HG03095 (cell line): ENCODE measurements at regions not wholly inside any gene's neighbourhood (a gene's known extent, or its start where the extent isn't known, plus 50 kb on each side); places are given as distances from the start of the nearest gene placed in this dataset.
A peak's percentile ranks its signal among the peaks of the same experiment; 100 is the strongest.
"Not testable (repeated sequence)": the region's sequence is repeated elsewhere in the genome, so short reads cannot be mapped to it uniquely, and the experiment has no call there.

Source experiments
- ATAC-seq: cut with Tn5 transposase; IDR thresholded peaks from one replicate; pipeline ENCODE4 v1.9.1; 2021; ENCODE audit warnings: moderate library complexity; ENCODE audit not compliant: unreplicated experiment

- ATAC-seq, result peak; percentile 66
Observed at GRCh38 chr13:78160793-78161192, 242.2 kb upstream of the EDNRB start.

DNA sequence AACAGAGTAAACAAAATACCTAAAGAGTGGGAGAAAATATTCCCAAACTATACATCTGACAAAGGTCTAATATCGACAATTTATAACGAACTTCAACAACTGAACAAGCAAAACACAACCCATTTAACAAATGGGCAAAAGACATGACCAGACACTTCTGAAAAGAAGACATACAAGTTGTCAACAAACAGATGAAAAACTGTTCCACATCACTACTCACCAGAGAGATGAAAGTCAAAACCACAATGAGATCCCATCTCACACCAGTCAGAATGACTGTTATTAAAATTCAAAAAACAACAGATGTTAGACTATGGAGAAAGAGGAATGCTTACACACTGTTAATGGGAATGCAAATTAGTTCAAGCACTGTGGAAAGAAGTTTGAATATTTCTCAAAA, 233.8 kb upstream of the EDNRB start:
- no peak for ATAC-seq

DNA sequence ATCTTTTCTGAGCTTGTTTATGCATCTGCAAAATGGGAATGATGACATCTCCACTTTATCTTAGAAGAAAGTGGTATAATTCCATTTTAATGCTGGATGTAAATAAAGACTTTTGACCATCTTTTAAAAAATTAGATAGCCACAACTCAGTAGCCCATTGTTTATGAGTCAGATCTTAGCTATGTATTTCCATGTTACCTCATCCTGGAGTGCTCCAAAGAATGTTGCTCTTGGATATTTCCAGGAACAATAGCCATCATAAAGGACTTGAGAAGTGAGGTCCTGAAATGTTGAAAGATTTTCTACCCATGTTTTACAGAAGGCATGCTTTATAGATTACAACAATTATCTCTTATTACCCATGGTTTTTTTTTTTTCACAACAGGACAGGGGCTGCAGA, 229.3 kb upstream of the EDNRB start:
- no peak for ATAC-seq

DNA sequence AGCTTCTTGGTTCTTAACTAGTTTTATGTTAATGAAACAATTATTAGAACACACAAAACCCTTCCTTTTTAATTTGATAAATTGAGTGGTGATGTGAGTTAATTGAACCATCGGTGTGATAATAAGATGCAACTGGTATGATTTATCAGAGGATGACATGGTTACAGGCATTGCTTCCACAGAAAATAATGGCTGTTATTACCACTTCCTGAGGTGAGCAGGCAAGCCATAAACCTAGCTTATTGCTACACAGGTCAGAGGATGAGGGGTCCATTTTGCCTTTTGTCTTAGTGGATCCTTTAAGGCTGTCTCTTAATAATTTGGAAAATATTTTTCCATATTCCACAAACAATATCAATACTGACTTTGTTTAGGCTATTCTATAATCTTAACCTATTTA, 226.6 kb upstream of the EDNRB start:
- ATAC-seq, result no peak

GRCh38 chr13:78139765-78140164, 221.1 kb upstream of the EDNRB start:
- no peak for ATAC-seq

DNA sequence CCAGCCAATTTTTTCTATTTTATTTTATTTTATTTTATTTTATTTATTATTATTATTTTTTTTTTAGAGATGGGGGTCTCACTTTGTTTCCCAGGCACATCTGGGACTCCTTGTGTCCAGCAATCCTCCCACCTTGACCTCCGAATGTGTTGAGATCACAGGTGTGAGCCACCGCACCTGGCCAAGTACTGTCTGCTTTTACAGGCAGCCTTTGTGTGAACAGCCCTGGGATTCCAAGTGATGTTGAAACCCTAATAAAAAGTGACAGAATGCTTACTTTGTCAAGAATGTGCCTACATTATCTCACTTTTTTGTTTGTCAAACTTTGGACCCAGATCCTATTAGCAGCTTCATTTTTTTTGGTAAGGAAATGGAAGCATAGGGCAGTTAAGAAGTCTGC, 220.1 kb upstream of the EDNRB start:
- ATAC-seq, result no peak

GRCh38 chr13:78137404-78138142, 218.9 kb upstream of the EDNRB start:
- peak; percentile 87 for ATAC-seq

DNA sequence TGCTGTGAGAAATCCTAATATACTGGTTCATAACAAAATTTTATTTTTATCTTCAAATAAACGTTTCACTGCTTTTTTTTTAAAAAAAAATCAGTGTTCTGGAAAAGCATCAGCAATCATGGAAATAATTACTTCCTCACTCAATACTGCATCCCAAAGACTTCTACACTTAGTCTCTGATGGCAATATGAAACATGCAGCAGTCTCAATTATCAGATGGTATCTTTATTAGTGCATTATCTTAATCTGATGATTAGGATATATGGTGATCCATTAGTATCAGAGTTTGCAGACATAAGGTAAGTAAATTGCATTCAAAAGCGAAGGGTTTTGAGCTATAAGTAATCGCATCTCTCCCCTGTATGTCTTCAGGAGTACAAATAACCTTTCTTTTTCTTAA, 218.3 kb upstream of the EDNRB start:
- no peak for ATAC-seq

- no peak for ATAC-seq
Observed at GRCh38 chr13:78133511-78133910, 214.9 kb upstream of the EDNRB start.

DNA sequence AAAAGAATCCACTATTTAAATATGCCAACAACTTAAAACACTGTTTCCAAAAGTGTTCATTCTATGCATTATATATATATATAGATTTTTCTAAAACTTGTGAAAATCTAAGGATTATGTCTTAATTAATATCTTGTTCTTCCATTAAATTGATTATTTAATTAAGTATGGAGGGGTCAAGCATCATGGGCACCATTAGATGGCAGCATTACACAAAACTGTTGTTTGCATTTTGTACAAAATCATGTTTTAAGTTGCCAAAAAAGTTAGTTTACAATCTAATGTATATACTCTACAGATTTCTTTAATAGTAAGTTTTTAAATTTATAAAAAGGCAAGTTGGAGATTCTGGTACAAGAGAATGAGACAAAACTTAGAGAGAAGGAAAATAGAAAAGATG, 213.2 kb upstream of the EDNRB start:
- no peak for ATAC-seq

DNA sequence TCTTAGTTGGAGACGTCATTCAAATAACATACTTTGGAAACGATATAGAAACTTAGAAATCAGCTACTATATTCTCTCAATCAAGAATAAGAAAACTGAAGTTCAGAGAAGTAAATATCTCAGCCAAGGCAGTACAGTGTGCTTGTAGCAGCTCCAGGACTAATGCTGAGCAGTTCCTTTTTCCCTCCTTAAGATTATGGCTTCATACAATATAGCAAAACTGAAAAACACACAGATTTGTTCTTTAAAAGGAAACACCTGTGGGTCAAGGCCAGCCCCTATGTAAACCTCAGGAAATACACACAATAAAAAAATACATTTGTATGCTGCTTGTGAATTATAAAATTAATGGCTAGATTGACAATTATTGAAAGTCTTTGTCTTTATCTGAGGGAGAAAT, 212.7 kb upstream of the EDNRB start:
- ATAC-seq, result no peak

DNA sequence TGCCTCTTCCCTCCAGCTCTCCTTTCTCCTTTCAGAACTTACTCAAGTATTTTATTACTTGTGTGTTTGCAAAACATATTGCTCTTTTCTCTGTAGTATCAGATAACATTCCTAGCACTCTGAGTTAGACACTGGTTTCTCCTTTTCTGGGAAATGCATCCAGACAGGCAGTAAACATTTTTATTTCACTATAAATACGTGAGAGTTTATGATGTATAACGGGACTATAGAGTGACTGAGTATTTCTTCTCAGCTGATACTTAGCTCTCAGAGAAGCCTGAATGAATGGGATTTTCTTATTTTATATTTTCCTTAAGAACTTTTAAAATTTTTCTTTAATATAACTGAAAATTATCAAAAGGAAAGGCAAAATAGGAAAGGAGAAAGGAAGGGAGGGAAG, 211.2 kb upstream of the EDNRB start:
- ATAC-seq, result no peak

DNA sequence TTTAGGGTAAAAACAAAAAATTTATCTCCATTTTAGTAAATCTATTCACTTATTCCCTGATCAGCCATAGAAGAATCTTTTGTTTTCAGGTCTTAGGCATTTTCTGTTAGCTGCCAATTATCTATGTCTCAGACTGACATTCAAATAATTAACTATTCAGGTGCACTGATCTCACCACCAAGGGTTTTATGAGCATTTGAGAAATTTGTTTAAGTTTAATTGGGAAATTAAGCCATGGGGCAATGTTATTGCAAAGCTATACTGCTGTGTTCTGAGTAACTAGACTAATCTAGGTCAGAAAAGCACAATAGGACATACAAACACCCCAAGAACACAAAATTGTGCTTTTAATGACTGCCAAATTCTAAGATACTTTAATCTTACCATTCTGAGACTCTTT, 210.7 kb upstream of the EDNRB start:
- no peak for ATAC-seq

GRCh38 chr13:78121459-78122348, 203.1 kb upstream of the EDNRB start:
- peak; percentile 58 for ATAC-seq

DNA sequence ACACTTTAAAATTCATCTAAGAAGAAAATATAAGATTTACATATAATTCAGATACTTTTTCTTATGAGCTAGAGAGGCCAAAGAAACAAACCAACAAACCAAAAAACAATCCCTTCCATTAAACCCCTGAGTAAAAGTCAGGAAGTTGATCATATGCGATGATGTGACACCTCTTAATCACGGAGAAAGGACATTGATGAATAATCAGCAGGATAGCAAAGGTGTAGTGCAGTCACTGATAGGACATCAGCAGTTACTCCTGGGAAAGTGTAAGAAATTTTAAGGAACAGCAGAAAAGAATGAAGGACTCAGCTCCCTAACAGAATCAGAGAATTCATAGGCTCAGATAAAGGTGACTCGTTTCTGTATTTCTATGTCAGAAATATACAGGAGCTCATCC, 202.4 kb upstream of the EDNRB start:
- no peak for ATAC-seq

DNA sequence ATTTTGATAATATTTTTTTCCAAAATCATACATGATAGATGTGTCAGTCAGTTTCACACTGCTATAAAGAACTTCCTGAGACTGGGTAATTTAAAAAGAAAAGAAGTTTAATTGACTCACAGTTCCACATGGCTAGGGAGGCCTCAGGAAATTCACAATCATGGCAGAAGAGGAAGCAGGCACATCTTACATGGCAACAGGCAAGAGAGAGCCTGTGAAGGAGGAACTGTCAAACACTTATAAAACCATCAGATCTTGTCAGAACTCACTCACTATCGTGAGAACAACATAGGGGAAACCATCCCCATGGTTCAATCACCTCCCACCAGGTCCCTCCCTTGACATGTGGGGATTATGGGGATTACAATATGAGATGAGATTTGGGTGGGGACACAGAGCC, 201.5 kb upstream of the EDNRB start:
- ATAC-seq, result not testable (repeated sequence)

GRCh38 chr13:78117070-78117469, 198.4 kb upstream of the EDNRB start:
- not testable (repeated sequence) for ATAC-seq

DNA sequence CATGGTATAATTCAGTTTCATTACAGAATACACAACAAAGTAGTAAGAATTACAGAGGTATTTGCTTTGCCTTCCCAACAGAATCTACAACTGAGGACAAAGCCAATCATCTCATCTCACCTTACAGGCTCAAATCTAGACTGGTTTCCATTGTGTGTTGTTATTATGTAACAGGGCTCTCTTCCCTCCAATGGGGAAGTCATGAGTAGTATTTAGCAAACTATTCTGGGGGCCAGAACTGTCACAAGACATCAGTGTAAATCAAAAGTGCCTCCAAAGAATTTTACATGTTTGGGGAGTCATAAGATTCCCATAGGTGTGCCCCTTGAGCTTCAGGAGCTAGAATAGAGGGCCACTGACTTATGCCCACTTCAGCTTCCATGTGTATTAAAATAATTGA, 187.0 kb upstream of the EDNRB start:
- no peak for ATAC-seq

- ATAC-seq, result no peak
Observed at GRCh38 chr13:78103936-78104335, 185.3 kb upstream of the EDNRB start.

GRCh38 chr13:78102741-78103140, 184.1 kb upstream of the EDNRB start:
- ATAC-seq, result no peak

DNA sequence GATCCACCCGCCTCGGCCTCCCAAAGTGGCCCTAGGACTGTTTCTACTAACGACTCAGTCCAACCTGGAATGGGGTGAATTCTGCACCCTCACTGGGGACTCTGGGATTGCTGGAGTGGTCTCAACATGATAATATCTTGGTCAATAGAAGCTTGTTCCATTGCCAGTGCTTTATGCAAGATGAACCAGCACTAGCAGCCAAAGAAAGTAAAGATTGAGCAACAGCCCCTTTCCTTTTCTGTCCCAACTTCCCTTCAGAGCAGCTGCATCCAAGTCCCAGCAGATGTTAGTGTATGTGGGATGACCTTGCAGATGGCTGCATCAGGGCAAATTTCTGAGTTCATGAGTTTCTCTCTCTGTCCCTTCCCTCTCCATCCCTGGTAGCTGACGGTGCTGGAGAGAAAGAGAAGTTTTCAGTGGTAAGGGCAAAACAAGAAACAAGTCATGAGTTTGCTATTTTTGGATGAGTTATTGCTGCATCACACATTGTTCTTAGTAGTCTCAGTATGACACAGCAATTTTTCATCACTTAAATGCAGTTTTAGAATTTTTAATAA, 183.6 kb upstream of the EDNRB start:
- no peak for ATAC-seq

DNA sequence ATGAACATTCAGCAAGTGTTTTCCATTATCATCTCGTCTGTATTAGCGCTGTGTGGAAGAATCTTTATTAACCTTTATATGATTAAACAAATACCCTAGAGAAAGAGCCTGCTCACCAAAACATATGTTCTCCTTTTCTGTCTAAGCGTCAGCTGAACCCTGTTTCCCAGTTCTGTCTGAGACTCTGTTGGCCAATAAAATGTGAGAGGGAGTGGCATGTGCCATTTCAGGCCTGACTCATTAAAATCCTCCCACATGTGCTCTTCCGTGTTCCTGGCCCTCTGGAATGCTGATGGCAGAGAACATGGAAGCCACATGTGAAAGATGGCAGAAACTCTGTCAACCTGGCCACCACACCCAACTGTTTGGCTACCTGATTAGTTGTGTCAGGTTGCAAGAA, 181.9 kb upstream of the EDNRB start:
- ATAC-seq, result no peak
